Transverse colon (tissue), 4 donors: ENCODE measurements at regions not wholly inside any gene's neighbourhood (a gene's known extent, or its start where the extent isn't known, plus 50 kb on each side); places are given as distances from the start of the nearest gene placed in this dataset.

Experiments
- DNase-seq: peaks from one replicate; pipeline ENCODE4 v3.0.0-alpha.2; 2019
- H3K27ac ChIP-seq, 4 donors: fragments of 200-600 bp; sonication (generic); 2 replicates each; pipeline ENCODE4 v1.5.1; 2016 to 2018; ENCODE audit warnings: inconsistent platforms in 4 of 4
- H3K27me3 ChIP-seq: fragments of 200-600 bp; sonication (generic); 2 replicates; pipeline ENCODE4 v1.5.1; 2017; ENCODE audit warnings: inconsistent platforms
- H3K36me3 ChIP-seq, 4 donors: fragments of 200-600 bp; sonication (generic); 2 replicates each; pipeline ENCODE4 v1.5.1; 2017 to 2019; ENCODE audit warnings: inconsistent platforms in 4 of 4
- H3K4me1 ChIP-seq, 4 donors: fragments of 200-600 bp; sonication (generic); 2 replicates each; pipeline ENCODE4 v1.5.1; 2017 to 2020; ENCODE audit warnings: inconsistent platforms in 4 of 4
- H3K4me3 ChIP-seq, 4 donors: fragments of 200-600 bp; sonication (generic); 1 replicate in 1 of 4; 2 replicates in 3 of 4; pipeline versions ENCODE4 v1.5.1 to v1.6.1; 2017 to 2019; ENCODE audit warnings: inconsistent platforms in 4 of 4
- H3K9me3 ChIP-seq, 2 donors: fragments of 200-600 bp; sonication (generic); 2 replicates each; pipeline ENCODE4 v1.5.1; 2017 to 2019; ENCODE audit warnings: inconsistent platforms in 2 of 2
- CTCF ChIP-seq, 5 experiments: fragments of 200-600 bp in 3 of 5; fragments of 450-650 bp in 2 of 5; sonication (generic) in 3 of 5; IDR thresholded peaks; 1 replicate in 2 of 5; 2 replicates in 3 of 5; pipeline ENCODE4 v1.5.1; 2016 to 2017; ENCODE audit warnings: antibody characterized with exemption in 5 of 5, inconsistent platforms in 3 of 5, mild to moderate bottlenecking in 2 of 5, moderate library complexity in 1 of 5
- EP300 ChIP-seq: sonication (generic); formaldehyde crosslinking; IDR thresholded peaks from one replicate; pipeline ENCODE4 v1.6.1; 2017; ENCODE audit warnings: antibody characterized with exemption, low read depth
- POLR2A ChIP-seq: fragments of 450-650 bp; IDR thresholded peaks from one replicate; pipeline ENCODE4 v1.6.1; 2016; ENCODE audit warnings: antibody characterized with exemption, mild to moderate bottlenecking, moderate library complexity
- POLR2AphosphoS5 ChIP-seq, 3 donors: sonication (generic); formaldehyde crosslinking; IDR thresholded peaks; one replicate each; pipeline ENCODE4 v1.6.1; 2016; ENCODE audit warnings: antibody characterized with exemption in 3 of 3
- WGBS, 2 donors: methylation state at CpG; one replicate each; pipeline ENCODE4 v1.1.5; 2018; ENCODE audit warnings: low coverage in 1 of 2; 5-methylcytosine and 5-hydroxymethylcytosine counted together
- in situ Hi-C, 4 donors: fragments of 200-750 bp; cut with MboI; loops; one replicate each; pipeline versions ENCODE4 v1.15.0 to v1.15.1; 2017; ENCODE audit warnings: low sequenced_read_pairs in 3 of 4, low pct_ligation_motif_present in 1 of 4, low pct_unique_long_range_greater_than_20kb in 1 of 4
- intact Hi-C: fragments of 100-400 bp; cut with DNase I; formaldehyde crosslinking; loops from one replicate; pipeline ENCODE4 v1.15.1; 2023; ENCODE audit warnings: low total_unique reads

- H3K4me1 ChIP-seq: peaks cover 0 to 5% (median 0%) of the 10 kb centered on the region in 4 donors
- 23 to 38% methylated on average over 9 of the region's 9 CpGs for WGBS, 2 donors
- in situ Hi-C loops (no loop called here), intact Hi-C loops (no loop called here)
- no peak overlapping the region for H3K4me3 ChIP-seq
- H3K27me3 ChIP-seq: no peaks in the 10 kb centered on the region
- H3K9me3 ChIP-seq: no peaks in the 10 kb centered on the region
- no peak overlapping the region for H3K27ac ChIP-seq
- peak; percentile 37 for DNase-seq
- TF ChIP-seq EP300 (no peak), CTCF (IDR thresholded peaks at IDR 0.05) (no peak), POLR2A (no peak), POLR2AphosphoS5 (IDR thresholded peaks at IDR 0.05) (no peak)
- no peaks in the 10 kb centered on the region for H3K36me3 ChIP-seq
Measured at GRCh38 chr10:91034494-91035159, 113.7 kb upstream of the ANKRD1 start.

GRCh38 chr10:91035650-91036292, 114.9 kb upstream of the ANKRD1 start:
- Histone ChIP-seq H3K27me3 (no peaks in the 10 kb centered on the region), H3K9me3 (no peaks in the 10 kb centered on the region), H3K4me1 (peaks cover 0 to 5% (median 0%) of the 10 kb centered on the region in 4 donors), H3K4me3 (no peak overlapping the region), H3K36me3 (no peaks in the 10 kb centered on the region), H3K27ac (no peak overlapping the region)
- no peak for TF ChIP-seq EP300
- no peak for TF ChIP-seq POLR2AphosphoS5 (IDR thresholded peaks at IDR 0.05)
- TF ChIP-seq CTCF (IDR thresholded peaks at IDR 0.05): no peak
- no peak for TF ChIP-seq POLR2A
- in situ Hi-C loops (no loop called here), intact Hi-C loops (no loop called here)
- no peak for DNase-seq
- 80 to 88% methylated on average over 1 to 8 of the region's 8 CpGs for WGBS, 2 donors

GRCh38 chr10:91036807-91037411, 116.0 kb upstream of the ANKRD1 start:
- intact Hi-C loops: no loop called here
- peaks cover 0 to 5% (median 0%) of the 10 kb centered on the region in 4 donors for H3K4me1 ChIP-seq
- H3K4me3 ChIP-seq: no peak overlapping the region
- 90 to 94% methylated on average over 2 of the region's 2 CpGs for WGBS, 2 donors
- TF ChIP-seq EP300 (no peak), POLR2A (no peak), POLR2AphosphoS5 (IDR thresholded peaks at IDR 0.05) (no peak), CTCF (IDR thresholded peaks at IDR 0.05) (no peak)
- H3K27ac ChIP-seq: no peak overlapping the region
- no peaks in the 10 kb centered on the region for H3K9me3 ChIP-seq
- in situ Hi-C loops: no loop called here
- no peak for DNase-seq
- no peaks in the 10 kb centered on the region for H3K27me3 ChIP-seq
- H3K36me3 ChIP-seq: no peaks in the 10 kb centered on the region

- Histone ChIP-seq H3K9me3 (no peaks in the 10 kb centered on the region), H3K27me3 (no peaks in the 10 kb centered on the region), H3K27ac (no peak overlapping the region), H3K4me1 (peaks cover 0 to 5% (median 0%) of the 10 kb centered on the region in 4 donors), H3K4me3 (no peak overlapping the region), H3K36me3 (no peaks in the 10 kb centered on the region)
- WGBS, 2 donors: 42 to 89% methylated on average over 2 to 3 of the region's 3 CpGs
- no peak for DNase-seq
- TF ChIP-seq POLR2AphosphoS5 (IDR thresholded peaks at IDR 0.05) (no peak), CTCF (IDR thresholded peaks at IDR 0.05) (no peak), EP300 (no peak), POLR2A (no peak)
- in situ Hi-C loops: no loop called here
- intact Hi-C loops: no loop called here
Measured at GRCh38 chr10:91038971-91039370, 118.1 kb upstream of the ANKRD1 start.
